GM19395 (cell line): ENCODE measurements at regions not wholly inside any gene's neighbourhood (a gene's known extent, or its start where the extent isn't known, plus 50 kb on each side); places are given as distances from the start of the nearest gene placed in this dataset.

Source experiments
- ATAC-seq: cut with Tn5 transposase; IDR thresholded peaks from one replicate; pipeline ENCODE4 v1.9.1; 2021; ENCODE audit warnings: mild to moderate bottlenecking, moderate library complexity; ENCODE audit not compliant: unreplicated experiment

DNA sequence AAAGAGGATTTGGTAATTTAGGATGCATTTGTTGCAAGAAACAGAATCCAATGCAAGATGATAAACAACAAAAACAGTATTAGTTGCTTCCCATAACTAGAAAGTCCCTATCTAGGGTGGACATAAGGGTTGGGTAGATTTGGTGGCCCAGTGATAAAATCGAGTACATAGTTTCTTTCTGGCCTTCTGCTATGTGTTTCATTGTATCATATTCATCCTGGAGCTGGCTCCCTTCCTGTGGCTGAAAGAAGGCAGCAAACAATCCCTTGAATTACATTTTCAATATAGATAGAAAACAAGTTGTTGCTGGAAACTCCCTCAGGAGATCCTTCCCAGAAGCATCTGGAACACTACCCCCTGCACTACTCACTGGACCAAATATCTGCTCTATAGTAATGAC, 135.1 kb downstream of the ID4 start:
- ATAC-seq, result no peak

DNA sequence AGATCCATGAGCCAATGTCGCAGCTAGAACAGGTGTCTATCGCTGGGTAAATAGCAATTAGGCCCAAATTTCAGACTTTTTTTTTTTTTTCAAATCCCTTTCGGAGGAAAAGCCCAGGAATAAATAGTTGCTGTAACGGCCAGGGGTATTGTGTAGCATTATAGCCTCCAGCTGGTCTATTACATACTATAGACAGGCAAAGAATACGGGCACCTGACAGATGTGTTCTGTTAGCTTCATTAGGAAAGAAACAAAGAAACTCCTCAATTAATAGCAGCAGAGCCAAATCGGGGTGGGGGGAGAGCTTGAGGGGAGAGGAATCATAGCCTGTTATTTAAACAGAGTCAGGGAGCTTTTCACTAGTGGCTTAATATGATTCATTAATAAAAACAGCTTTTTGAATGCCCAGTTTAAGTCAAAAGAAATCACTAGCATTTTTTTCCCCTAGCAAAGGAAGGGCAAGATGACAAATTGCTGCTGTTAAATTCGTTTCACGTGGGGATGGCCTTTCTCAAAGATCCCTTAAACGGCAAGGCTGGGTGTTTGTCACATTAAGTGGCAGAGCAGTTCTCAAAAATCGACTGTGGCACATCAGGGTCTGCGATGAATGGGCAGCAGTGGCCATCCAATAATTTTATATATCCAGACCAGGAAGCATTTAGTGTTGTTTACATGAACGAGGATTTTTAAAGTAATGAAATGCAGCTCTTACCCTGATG, 139.4 kb downstream of the ID4 start:
- no peak for ATAC-seq

DNA sequence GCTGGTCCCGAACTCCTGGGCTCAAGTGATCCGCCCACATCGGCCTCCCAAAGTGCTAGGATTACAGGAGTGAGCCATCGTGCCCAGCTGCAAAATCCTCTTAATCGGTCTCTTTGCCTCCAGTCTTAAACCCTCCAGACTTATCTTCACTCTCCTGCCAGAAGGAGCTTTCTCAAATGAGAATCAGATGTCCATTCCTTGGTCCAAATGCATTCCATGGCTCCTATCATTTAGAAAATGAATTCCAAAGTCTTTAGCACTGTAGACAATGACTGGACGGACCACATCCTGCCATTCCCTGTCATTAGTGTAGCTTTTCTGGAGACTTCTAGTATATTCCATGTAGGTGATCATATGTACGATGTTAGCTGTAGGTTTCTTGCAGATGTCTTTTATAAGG, 141.9 kb downstream of the ID4 start:
- ATAC-seq, result no peak

DNA sequence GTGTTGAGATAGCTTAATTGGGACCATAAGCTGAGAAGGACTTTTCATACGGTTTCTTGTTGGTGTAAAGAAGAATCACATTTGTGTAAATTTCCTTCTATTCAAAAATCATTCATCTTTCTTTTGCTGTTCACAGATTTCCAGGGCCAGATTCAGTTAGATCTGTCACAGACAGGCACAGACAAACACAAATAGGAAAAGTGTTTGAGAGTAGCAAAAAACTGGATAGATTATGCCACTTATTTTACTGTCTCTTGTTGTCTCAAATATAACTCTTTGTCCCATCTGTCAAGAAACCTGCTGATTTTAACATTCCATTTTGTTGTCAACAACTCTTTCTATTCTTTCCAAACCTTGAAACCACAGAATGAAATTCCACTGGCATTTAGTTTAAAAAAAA, 142.8 kb downstream of the ID4 start:
- no peak for ATAC-seq

DNA sequence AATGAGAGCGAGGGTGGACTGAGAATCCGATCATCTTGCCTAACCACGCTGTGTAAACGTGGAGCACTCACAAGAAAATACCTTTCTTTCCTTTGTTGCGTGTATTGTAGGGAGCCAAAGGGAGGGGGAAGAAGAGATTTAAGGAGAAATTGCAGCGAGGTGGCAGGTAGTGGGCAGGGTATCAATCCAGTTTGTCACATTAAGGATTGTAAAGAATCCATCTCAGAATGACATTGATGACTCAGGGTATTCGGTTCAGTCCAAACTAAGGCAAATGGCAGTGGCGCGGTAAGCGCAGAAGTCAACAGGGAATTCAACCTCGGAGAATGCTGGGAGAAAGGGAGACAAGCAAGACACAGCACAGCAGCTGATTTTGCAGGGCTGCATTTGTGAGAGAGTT, 146.2 kb downstream of the ID4 start:
- no peak for ATAC-seq

DNA sequence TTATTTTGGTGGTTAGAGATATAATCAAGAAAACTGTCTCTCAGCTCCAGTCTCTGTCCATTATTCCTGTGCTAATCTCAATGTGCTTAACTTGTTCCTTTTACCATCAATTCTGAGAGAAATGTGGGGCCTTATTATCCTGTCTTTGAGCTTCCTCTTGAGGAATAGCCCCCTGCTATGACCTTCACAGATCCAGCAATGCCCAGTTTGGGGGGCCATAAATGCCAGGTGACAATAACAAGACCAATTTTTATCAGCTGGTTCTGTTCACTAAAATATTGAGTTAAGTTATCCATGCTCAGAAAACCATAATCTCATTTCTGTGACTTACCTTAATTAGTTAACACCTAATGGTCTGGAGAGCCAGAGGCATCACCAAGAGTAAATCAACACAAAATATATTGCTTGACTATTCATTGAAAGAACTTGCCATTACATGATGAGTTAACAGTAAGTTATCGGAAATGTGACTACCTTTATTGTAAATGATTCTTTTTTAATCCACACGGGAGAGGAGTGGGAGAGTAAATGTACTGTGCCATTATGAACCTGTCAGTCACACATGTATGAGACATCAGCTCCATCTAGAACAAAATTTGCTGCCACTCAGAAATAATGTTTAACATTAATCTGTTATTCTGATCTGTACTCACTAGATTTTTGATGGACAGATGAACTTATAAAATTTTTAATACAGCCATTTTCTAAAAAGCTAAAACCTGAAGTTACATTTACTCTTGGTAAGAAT, 149.7 kb downstream of the ID4 start:
- ATAC-seq, result no peak

DNA sequence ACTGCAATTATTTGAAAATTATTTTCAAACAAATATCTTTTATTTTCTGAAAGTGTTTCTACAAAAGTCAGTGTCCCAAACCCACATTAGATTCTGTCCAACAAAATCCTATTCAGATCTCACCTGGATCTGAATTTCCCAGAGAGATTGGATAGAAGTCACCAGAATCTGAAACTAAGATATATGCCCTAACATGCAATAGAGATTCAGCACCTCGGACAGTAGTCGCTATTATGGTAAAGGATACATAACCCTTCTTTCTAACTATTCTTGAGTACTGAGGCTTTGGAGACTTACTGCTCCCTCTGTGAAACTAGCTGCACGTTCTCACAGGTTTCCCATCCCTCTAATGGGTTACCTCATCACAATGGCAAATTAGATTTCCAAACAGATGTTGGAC, 151.4 kb downstream of the ID4 start:
- ATAC-seq, result no peak

DNA sequence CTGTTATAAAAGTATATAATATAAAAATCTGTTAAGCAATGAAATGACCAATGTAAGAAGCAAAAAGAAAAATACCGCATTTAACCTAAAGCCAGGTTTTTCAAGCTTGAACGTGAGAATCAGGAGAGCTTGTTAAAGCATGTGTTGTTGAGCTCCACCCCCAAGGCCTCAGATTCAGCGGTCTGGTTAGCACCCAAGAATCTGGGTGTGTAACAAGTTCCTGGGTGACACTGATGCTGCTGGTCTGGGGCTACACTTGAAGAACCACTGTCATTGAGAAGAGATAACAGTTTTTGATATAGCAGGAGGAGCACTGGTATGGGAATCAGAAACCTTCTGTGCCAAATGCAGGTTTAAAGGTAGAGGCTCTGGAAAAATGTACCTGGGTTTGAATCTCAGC, 154.0 kb downstream of the ID4 start:
- no peak for ATAC-seq

DNA sequence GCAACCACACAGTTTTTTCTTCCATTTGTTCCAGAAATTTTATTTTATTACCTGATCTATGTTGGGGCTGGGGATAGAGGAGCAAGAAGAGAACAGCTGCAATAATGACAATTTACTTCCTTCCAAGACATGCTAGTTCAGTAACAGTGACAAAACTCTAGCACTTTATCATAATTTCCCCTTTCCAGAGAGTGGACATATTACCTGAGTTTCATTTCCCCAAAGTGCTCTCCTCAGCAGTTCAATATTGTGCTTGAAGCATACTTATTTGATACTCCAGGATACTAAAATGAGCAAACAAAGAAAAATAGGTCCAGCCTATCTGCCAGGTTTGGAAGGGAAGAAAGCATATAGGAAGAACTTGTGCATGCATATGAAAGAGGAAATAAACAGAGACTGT, 157.7 kb downstream of the ID4 start:
- ATAC-seq, result no peak

DNA sequence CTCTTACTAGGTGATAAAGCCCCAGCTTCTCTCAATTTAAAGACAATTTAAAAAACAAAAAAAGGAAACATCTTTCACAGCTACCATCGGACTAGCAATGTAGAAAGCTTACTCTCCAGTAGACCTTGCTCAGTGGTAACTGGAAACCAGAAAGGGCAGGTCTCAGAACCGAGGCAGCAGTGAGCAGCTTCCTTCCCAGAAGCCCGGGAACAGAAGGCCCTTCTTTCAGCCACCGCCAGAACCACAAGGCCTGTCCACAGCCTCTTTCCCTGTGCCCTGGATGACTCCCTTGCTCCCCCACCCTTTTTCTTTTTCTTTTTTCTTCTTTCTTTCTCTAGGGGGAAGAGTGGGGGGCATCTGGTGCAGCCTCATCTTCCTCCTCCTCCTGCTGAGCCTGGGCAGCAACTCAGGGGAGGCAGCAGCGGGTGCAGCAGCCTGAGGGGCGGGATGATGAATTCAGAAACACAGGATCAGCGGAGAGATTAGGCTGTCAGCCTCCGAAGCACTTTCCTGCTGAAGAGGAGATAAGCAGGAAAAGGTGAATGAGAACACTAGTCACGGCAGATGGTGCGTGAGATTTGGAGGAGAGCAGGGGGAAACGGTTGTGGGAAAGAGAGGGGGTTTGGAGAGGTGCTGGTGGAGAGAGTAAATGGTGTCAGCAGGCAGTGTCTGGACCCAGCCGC, 158.5 kb downstream of the ID4 start:
- no peak for ATAC-seq

DNA sequence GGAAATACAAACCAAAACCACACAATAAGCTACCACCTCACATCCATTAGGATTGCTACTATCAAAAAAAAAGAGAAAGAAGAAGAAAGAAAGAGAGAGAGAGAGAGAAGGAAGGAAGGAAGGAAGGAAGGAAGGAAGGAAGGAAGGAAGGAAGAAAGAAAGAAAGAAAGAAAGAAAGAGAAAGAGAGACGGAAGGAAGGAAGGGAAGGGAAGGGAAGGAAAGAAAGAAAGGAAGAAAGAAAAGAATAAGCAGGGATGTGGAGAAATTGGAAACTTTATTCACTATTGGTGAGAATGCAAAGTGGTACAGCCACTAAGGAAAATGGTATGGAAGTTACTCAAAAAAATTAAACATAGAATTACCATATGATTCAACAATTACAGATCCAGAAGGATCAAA, 159.9 kb downstream of the ID4 start:
- ATAC-seq, result no peak

DNA sequence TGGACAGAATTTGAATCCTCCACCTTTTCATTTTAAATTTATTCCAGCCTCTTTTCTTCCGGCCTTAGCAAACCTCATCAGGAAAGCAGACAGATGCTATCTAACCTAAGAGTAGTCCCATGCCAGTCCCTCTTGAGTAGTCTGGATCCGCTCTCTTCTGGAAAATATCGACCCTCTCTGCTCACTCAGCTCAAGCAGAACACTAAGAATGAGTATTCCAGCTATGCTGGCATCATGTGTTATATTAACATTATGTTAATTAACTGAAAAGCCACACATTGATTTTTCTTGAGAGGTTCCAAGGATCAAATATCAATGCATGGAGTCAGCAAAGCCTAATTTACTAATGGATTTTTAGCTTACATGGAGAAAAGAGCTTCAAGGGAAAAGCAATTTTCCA, 161.4 kb downstream of the ID4 start:
- ATAC-seq, result no peak

DNA sequence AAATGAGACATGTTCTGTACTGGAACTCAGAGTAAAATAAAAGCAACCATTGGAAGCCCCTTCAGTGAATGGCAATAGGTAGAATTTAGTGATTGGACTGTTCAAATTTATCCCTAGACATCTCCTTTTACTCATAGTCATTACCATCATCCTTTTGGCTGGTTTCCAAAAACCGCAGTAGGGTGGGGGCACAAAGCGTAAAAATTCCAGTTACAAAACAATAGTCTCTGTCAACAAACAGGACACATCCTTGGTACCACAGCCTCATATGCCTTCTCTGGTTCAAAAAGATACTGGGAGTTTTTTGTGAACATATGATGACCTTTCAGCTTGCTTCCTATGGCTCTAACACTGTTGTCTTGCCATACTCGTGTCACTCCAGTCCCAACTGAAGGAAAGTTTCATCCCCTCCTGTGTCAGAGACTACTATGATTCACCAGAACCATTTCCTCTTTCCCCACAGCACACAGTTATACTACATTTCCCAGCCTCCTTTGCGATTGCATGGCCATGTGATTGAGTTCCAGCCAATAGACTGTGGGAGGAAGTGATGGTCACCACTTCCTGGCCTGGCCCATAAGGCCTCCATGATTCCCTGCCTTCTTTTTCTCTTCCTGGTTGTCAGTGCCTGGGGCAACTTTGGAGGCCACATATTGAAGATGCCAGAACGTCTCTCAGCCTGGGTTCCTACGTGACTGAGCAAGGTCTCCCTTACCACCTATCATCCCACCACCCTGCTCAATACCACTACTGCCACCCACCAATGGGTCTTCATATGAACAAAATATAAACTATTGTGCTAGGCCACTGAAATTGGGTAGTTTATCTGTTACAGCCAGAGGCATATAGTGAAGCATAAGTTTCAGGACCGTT, 162.4 kb downstream of the ID4 start:
- ATAC-seq, result peak; percentile 95

DNA sequence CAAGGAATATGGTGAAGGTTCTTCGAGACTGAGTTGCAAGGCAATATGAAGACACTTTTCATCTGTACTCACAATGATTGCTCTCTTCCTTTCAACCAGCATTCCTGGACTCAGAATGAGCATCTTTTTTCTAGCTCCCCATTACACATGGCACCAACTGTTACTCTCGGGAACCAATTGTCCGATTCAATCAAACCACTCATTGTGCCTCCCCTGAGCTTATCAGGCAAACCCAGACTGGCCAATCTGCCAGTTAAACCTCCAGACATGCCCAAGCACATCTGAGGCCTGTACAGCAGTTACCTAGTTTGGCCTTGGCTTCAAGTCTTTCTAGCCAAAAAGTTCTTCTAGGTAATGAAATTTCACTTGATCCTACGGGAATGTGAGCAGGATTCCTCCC, 164.1 kb downstream of the ID4 start:
- ATAC-seq, result no peak

DNA sequence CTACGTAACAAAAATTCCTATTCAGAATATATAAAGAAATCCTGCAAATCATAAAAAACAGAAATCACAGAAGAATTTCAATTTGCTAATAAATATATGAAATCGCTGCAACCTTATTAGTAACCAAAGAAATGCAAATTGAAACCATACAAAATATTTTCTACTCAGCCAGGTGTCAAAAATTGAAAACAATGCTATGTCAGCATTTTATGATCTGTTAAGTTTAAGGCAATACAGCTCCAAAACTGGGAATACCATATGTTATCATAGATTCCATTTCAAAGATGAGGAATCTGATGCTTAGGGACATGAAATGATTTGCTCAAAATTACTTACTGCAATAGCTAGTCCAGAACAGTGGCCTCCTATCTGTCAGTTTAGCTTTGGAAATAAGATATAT, 168.9 kb downstream of the ID4 start:
- ATAC-seq, result no peak

DNA sequence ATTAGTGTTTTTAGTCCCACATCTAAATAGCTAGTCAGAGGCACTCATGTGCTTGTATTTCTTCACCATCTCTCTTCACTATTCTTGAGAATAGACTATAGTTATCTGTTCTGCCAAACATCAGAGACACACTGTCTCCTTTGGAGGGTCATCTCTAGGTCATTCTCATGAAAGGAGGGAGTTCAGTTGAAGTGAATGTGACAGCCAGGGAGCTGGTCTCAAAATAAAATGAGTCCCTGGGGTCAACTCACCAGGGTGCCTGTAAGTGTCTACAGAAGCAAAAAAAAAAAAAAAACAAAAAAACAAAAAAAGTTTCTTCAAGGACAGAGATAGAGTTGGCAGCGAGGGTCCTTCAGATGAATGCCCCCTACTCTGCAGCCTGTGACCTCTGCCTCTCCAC, 171.0 kb downstream of the ID4 start:
- no peak for ATAC-seq

DNA sequence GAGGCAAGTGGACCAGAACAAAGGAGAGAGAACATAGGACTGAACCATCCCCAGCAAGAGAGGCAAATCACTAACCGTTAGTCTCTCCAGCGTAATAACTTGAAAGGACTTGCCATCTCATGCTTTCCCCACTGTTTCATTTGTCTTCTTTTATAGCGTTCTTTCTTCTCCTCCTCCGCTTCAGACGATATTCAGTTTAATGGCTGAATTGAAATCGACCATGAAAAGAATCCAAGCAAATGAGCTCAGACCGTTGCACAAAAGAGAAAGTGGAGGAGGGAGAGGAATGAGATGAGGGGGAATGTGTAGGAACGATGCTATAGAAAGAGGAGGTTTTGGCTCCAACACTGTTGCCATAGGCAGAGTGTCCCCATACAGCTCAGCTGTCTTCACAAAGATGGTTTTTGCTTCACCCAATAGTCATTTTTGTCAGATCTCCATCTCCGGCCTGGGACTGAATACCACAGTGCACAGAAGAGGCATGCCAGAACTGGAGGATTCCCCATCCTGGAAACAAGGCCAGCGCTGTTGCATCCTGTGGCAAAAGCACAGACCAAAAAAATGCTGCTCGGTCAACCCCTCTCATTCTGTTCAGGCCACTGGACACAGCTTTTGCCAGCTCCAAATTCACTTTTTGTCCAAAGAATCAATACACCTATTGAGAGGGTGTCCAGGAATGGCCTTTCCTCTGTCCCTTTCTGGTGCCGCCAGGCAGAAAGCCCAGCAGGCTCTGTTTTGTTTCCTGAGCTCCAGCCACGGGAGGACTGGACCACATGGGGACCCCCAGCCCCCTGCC, 176.1 kb downstream of the ID4 start:
- no peak for ATAC-seq

DNA sequence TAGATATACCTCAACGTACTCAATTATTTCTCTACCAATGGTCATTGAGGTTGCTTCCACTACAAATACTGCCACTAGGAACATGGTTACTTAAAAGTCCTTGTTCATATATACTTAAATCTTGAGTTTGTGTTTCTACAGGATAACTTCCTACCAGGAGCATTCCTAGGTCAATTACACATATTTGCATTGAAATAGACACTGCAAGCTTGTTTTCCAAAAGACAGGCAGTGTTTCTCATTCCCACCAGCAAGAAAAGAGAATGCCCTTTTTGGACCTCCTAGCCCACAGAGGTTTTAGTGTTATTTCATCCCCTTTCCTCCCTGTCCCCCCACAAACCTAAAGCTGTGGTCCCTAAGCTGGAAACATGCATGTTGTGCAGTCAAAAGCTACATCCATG, 177.3 kb downstream of the ID4 start:
- no peak for ATAC-seq

DNA sequence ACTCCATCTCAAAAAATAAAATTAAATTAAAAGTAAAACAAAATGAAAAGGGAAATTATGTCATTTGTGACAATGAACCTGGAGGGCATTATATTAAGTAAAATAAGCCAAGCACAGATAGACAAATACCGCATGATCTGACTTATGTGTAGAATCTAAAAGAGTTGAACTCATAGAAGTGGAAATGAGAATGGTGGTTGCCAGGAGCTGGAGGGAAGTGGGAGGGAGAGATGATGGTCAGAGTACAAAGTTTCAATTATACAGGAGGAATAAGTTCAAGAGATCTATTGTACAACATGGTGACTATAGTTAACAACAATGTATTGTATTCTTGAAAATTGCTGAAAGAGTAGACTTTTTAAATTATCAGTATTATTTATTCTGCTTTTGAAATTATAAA, 183.4 kb downstream of the ID4 start:
- no peak for ATAC-seq

DNA sequence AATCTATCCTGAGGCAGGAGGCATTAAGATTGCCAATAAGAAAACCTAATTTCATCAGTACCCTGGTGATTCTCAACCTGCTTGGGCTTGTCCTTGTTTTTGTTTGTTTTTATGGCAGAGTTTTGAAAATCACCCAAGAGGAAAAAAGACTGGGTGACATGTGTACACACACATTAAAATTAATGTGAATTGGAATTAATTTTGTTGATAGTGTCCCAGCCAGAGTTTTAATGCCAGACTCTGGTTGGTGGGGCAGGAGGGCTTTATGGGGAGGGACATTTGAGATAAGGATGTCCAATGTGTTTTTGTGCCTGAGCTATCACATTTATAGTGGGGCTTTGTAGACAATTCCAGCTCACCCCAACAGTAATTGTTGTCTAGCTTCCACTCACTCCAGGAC, 184.6 kb downstream of the ID4 start:
- no peak for ATAC-seq
